GM18502 (cell line): ENCODE measurements at regions not wholly inside any gene's neighbourhood (a gene's known extent, or its start where the extent isn't known, plus 50 kb on each side); places are given as distances from the start of the nearest gene placed in this dataset.
"Not testable (repeated sequence)": the region's sequence is repeated elsewhere in the genome, so short reads cannot be mapped to it uniquely, and the experiment has no call there.

Source experiments
- ATAC-seq: cut with Tn5 transposase; IDR thresholded peaks from one replicate; pipeline ENCODE4 v1.9.1; 2021; ENCODE audit warnings: mild to moderate bottlenecking; ENCODE audit not compliant: unreplicated experiment, poor library complexity

- ATAC-seq, result no peak
Measured at GRCh38 chr1:118306851-118307250, 121.8 kb upstream of the SPAG17 start.

- no peak for ATAC-seq
Measured at GRCh38 chr1:118304722-118305359, 119.8 kb upstream of the SPAG17 start.

- no peak for ATAC-seq
Measured at GRCh38 chr1:118303534-118303933, 118.5 kb upstream of the SPAG17 start.

- no peak for ATAC-seq
Measured at GRCh38 chr1:118303064-118303463, 118.0 kb upstream of the SPAG17 start.

- ATAC-seq, result no peak
Measured at GRCh38 chr1:118302145-118302544, 117.1 kb upstream of the SPAG17 start.

- no peak for ATAC-seq
Measured at GRCh38 chr1:118300808-118301207, 115.8 kb upstream of the SPAG17 start.

- no peak for ATAC-seq
Measured at GRCh38 chr1:118298397-118298796, 113.4 kb upstream of the SPAG17 start.

- no peak for ATAC-seq
Measured at GRCh38 chr1:118297521-118297920, 112.5 kb upstream of the SPAG17 start.

- no peak for ATAC-seq
Measured at GRCh38 chr1:118294875-118295642, 110.0 kb upstream of the SPAG17 start.

GRCh38 chr1:118291661-118292060 lies 106.6 kb upstream of the SPAG17 start:
- ATAC-seq, result no peak

- ATAC-seq, result no peak
Measured at GRCh38 chr1:118290571-118290970, 105.5 kb upstream of the SPAG17 start.

GRCh38 chr1:118290046-118290445 lies 105.0 kb upstream of the SPAG17 start:
- ATAC-seq, result no peak

GRCh38 chr1:118280656-118281055 lies 95.6 kb upstream of the SPAG17 start:
- not testable (repeated sequence) for ATAC-seq

- ATAC-seq, result no peak
Measured at GRCh38 chr1:118275472-118276115, 90.6 kb upstream of the SPAG17 start.

- no peak for ATAC-seq
Measured at GRCh38 chr1:118272884-118273283, 87.9 kb upstream of the SPAG17 start.

- ATAC-seq, result no peak
Measured at GRCh38 chr1:118271883-118272282, 86.9 kb upstream of the SPAG17 start.

GRCh38 chr1:118269598-118269997 lies 84.6 kb upstream of the SPAG17 start:
- no peak for ATAC-seq

- no peak for ATAC-seq
Measured at GRCh38 chr1:118266436-118266835, 81.4 kb upstream of the SPAG17 start.

GRCh38 chr1:118264343-118264742 lies 79.3 kb upstream of the SPAG17 start:
- no peak for ATAC-seq

- no peak for ATAC-seq
Measured at GRCh38 chr1:118262865-118263264, 77.8 kb upstream of the SPAG17 start.

- no peak for ATAC-seq
Measured at GRCh38 chr1:118258975-118259374, 73.9 kb upstream of the SPAG17 start.
